Activated T-cell treated with anti-CD3 and anti-CD28 coated beads, Interleukin-2, amount 50 U/mL, for 72 hours (primary cell): ENCODE measurements at regions not wholly inside any gene's neighbourhood (a gene's known extent, or its start where the extent isn't known, plus 50 kb on each side); places are given as distances from the start of the nearest gene placed in this dataset.

ENCODE experiments used
- ATAC-seq, 2 donors: fragments of 150-1000 bp; cut with Tn5 transposase; replicated peaks in 1 of 2; 2 replicates each; pipeline ENCODE4 v1.10.0; 2021; ENCODE audit warnings: moderate library complexity in 2 of 2, mild to moderate bottlenecking in 1 of 2
- DNase-seq, 2 donors: peaks; one replicate each; pipeline ENCODE4 v3.0.0; 2021 to 2022; ENCODE audit warnings: mixed read lengths in 1 of 2
- H3K27ac Mint-ChIP-seq: one replicate; pipeline ENCODE4 v1.8.0; 2022; ENCODE audit warnings: mild to moderate bottlenecking, moderate library complexity, mixed read lengths
- H3K27me3 Mint-ChIP-seq: one replicate; pipeline ENCODE4 v1.8.0; 2022; ENCODE audit warnings: low read depth, mixed read lengths
- H3K36me3 Mint-ChIP-seq, 2 donors: one replicate each; pipeline ENCODE4 v1.8.0; 2022; ENCODE audit warnings: mixed read lengths in 2 of 2, mild to moderate bottlenecking in 1 of 2; ENCODE audit not compliant: insufficient read depth in 2 of 2
- H3K4me1 Mint-ChIP-seq: one replicate; pipeline ENCODE4 v1.8.0; 2022; ENCODE audit warnings: low read depth, mixed read lengths
- H3K4me3 Mint-ChIP-seq, 2 donors: one replicate each; pipeline ENCODE4 v1.8.0; 2022; ENCODE audit warnings: mild to moderate bottlenecking in 2 of 2, mixed read lengths in 2 of 2, moderate library complexity in 2 of 2
- H3K9me3 Mint-ChIP-seq, 2 donors: one replicate each; pipeline ENCODE4 v1.8.0; 2022; ENCODE audit warnings: mixed read lengths in 2 of 2

GRCh38 chr1:193558491-193559028 lies 372.1 kb upstream of the B3GALT2 start:
- H3K36me3 Mint-ChIP-seq = no peaks in the 10 kb centered on the region
- H3K27ac Mint-ChIP-seq = peak overlapping the region; percentile 16
- peaks cover 10% of the 10 kb centered on the region for H3K4me1 Mint-ChIP-seq
- no peaks in the 10 kb centered on the region for H3K27me3 Mint-ChIP-seq
- ATAC-seq (peak; percentile 66 to 77), DNase-seq (no peak)
- peaks cover 0 to 2% of the 10 kb centered on the region in 2 donors for H3K9me3 Mint-ChIP-seq
- peak overlapping the region in 1 of 2 donors; percentile 58 for H3K4me3 Mint-ChIP-seq

- H3K4me1 Mint-ChIP-seq = peaks cover 10% of the 10 kb centered on the region
- H3K36me3 Mint-ChIP-seq = no peaks in the 10 kb centered on the region
- no peak overlapping the region for H3K27ac Mint-ChIP-seq
- H3K9me3 Mint-ChIP-seq = peaks cover 0 to 2% of the 10 kb centered on the region in 2 donors
- DNase-seq = no peak
- H3K4me3 Mint-ChIP-seq = no peak overlapping the region
- ATAC-seq = no peak
- no peaks in the 10 kb centered on the region for H3K27me3 Mint-ChIP-seq
Measured at GRCh38 chr1:193555662-193556441, 369.4 kb upstream of the B3GALT2 start.

- Mint-ChIP-seq H3K9me3 (peaks cover 0 to 5% of the 10 kb centered on the region in 2 donors), H3K4me1 (peaks cover 5% of the 10 kb centered on the region), H3K27me3 (no peaks in the 10 kb centered on the region), H3K36me3 (no peaks in the 10 kb centered on the region), H3K27ac (no peak overlapping the region), H3K4me3 (no peak overlapping the region)
- no peak for DNase-seq
- ATAC-seq = no peak
Measured at GRCh38 chr1:193553564-193553963, 367.2 kb upstream of the B3GALT2 start.

- Mint-ChIP-seq H3K9me3 (peaks cover 0 to 5% of the 10 kb centered on the region in 2 donors), H3K4me3 (no peak overlapping the region), H3K27ac (no peak overlapping the region), H3K36me3 (no peaks in the 10 kb centered on the region), H3K27me3 (no peaks in the 10 kb centered on the region), H3K4me1 (peaks cover under 1% of the 10 kb centered on the region)
- no peak for ATAC-seq
- no peak for DNase-seq
Measured at GRCh38 chr1:193552274-193552673, 365.9 kb upstream of the B3GALT2 start.

GRCh38 chr1:193549081-193549480 lies 362.7 kb upstream of the B3GALT2 start:
- ATAC-seq = no peak
- Mint-ChIP-seq H3K9me3 (peaks cover 0 to 2% of the 10 kb centered on the region in 2 donors), H3K36me3 (no peaks in the 10 kb centered on the region), H3K4me1 (peaks cover 9% of the 10 kb centered on the region), H3K27me3 (no peaks in the 10 kb centered on the region), H3K27ac (no peak overlapping the region), H3K4me3 (no peak overlapping the region)
- DNase-seq = no peak

- H3K27me3 Mint-ChIP-seq = no peaks in the 10 kb centered on the region
- peaks cover 0 to 2% of the 10 kb centered on the region in 2 donors for H3K9me3 Mint-ChIP-seq
- no peak for DNase-seq
- H3K4me3 Mint-ChIP-seq = no peak overlapping the region
- ATAC-seq = no peak
- H3K36me3 Mint-ChIP-seq = no peaks in the 10 kb centered on the region
- H3K4me1 Mint-ChIP-seq = peaks cover 34% of the 10 kb centered on the region
- H3K27ac Mint-ChIP-seq = no peak overlapping the region
Measured at GRCh38 chr1:193545171-193545570, 358.8 kb upstream of the B3GALT2 start.

GRCh38 chr1:193543259-193543658 lies 356.8 kb upstream of the B3GALT2 start:
- no peaks in the 10 kb centered on the region for H3K27me3 Mint-ChIP-seq
- no peaks in the 10 kb centered on the region for H3K9me3 Mint-ChIP-seq
- H3K27ac Mint-ChIP-seq = no peak overlapping the region
- ATAC-seq = no peak
- peaks cover 53% of the 10 kb centered on the region for H3K4me1 Mint-ChIP-seq
- no peak for DNase-seq
- no peak overlapping the region for H3K4me3 Mint-ChIP-seq
- H3K36me3 Mint-ChIP-seq = no peaks in the 10 kb centered on the region

GRCh38 chr1:193542690-193543089 lies 356.3 kb upstream of the B3GALT2 start:
- Mint-ChIP-seq H3K9me3 (no peaks in the 10 kb centered on the region), H3K4me3 (peak overlapping the region in 1 of 2 donors; percentile 32), H3K27me3 (no peaks in the 10 kb centered on the region), H3K27ac (peak overlapping the region; percentile 9), H3K4me1 (peaks cover 58% of the 10 kb centered on the region), H3K36me3 (no peaks in the 10 kb centered on the region)
- DNase-seq (no peak), ATAC-seq (no peak)

GRCh38 chr1:193540511-193540910 lies 354.1 kb upstream of the B3GALT2 start:
- Mint-ChIP-seq H3K9me3 (no peaks in the 10 kb centered on the region), H3K27me3 (no peaks in the 10 kb centered on the region), H3K4me1 (peaks cover 63% of the 10 kb centered on the region), H3K4me3 (peak overlapping the region; percentile 79 to 90), H3K27ac (peak overlapping the region; percentile 89), H3K36me3 (no peaks in the 10 kb centered on the region)
- no peak for DNase-seq
- peak in 1 of 2 donors; percentile 14 for ATAC-seq

- Mint-ChIP-seq H3K4me3 (peak overlapping the region; percentile 79 to 90), H3K9me3 (no peaks in the 10 kb centered on the region), H3K27ac (peak overlapping the region; percentile 89), H3K27me3 (no peaks in the 10 kb centered on the region), H3K4me1 (peaks cover 61% of the 10 kb centered on the region), H3K36me3 (no peaks in the 10 kb centered on the region)
- ATAC-seq = peak; percentile 25 to 37
- peak; percentile 23 to 40 for DNase-seq
Measured at GRCh38 chr1:193539731-193540459, 353.5 kb upstream of the B3GALT2 start.

- Mint-ChIP-seq H3K4me3 (peak overlapping the region; percentile 65 to 90), H3K36me3 (no peaks in the 10 kb centered on the region), H3K4me1 (peaks cover 61% of the 10 kb centered on the region), H3K27me3 (no peaks in the 10 kb centered on the region), H3K9me3 (no peaks in the 10 kb centered on the region), H3K27ac (peak overlapping the region; percentile 89)
- ATAC-seq (peak; percentile 12 to 17), DNase-seq (peak; percentile 23 to 24)
Measured at GRCh38 chr1:193538680-193539079, 352.3 kb upstream of the B3GALT2 start.

GRCh38 chr1:193538003-193538354 lies 351.6 kb upstream of the B3GALT2 start:
- peaks cover 60% of the 10 kb centered on the region for H3K4me1 Mint-ChIP-seq
- DNase-seq = no peak
- H3K27me3 Mint-ChIP-seq = no peaks in the 10 kb centered on the region
- H3K27ac Mint-ChIP-seq = peak overlapping the region; percentile 83
- no peaks in the 10 kb centered on the region for H3K36me3 Mint-ChIP-seq
- peak overlapping the region; percentile 54 to 58 for H3K4me3 Mint-ChIP-seq
- H3K9me3 Mint-ChIP-seq = no peaks in the 10 kb centered on the region
- peak; percentile 35 to 56 for ATAC-seq

- Mint-ChIP-seq H3K4me3 (peak overlapping the region; percentile 54 to 58), H3K4me1 (peaks cover 54% of the 10 kb centered on the region), H3K36me3 (peaks cover 0 to 2% of the 10 kb centered on the region in 2 donors), H3K27ac (peak overlapping the region; percentile 83), H3K9me3 (peaks cover 0 to 3% of the 10 kb centered on the region in 2 donors), H3K27me3 (no peaks in the 10 kb centered on the region)
- DNase-seq (peak; percentile 79 to 80), ATAC-seq (peak; percentile 92 to 94)
Measured at GRCh38 chr1:193537266-193538002, 351.0 kb upstream of the B3GALT2 start.
